NCI-H1048 (cell line): ENCODE measurements at regions not wholly inside any gene's neighbourhood (a gene's known extent, or its start where the extent isn't known, plus 50 kb on each side); places are given as distances from the start of the nearest gene placed in this dataset.
A peak's percentile ranks its signal among the peaks of the same experiment; 100 is the strongest.
"Not testable (repeated sequence)": the region's sequence is repeated elsewhere in the genome, so short reads cannot be mapped to it uniquely, and the experiment has no call there.

Experiments
- DNase-seq: peaks from one replicate; lab custom pipeline; 2025; lab: John Stamatoyannopoulos, UW

GRCh38 chrX:139199933-139200332 lies 330.6 kb upstream of the F9 start:
- DNase-seq: no peak

- no peak for DNase-seq
These were observed 331.6 kb upstream of the F9 start for GRCh38 chrX:139198936-139199335.

GRCh38 chrX:139196890-139197289 lies 333.6 kb upstream of the F9 start:
- DNase-seq: no peak

GRCh38 chrX:139194571-139195280 lies 335.8 kb upstream of the F9 start:
- DNase-seq: no peak

GRCh38 chrX:139192386-139192961 lies 338.1 kb upstream of the F9 start:
- no peak for DNase-seq

- DNase-seq: no peak
These were observed 338.7 kb upstream of the F9 start for GRCh38 chrX:139191746-139192385.

- DNase-seq: no peak
These were observed 339.3 kb upstream of the F9 start for GRCh38 chrX:139191286-139191685.

GRCh38 chrX:139187738-139188137 lies 342.8 kb upstream of the F9 start:
- DNase-seq: no peak

GRCh38 chrX:139186991-139187390 lies 343.5 kb upstream of the F9 start:
- no peak for DNase-seq

- no peak for DNase-seq
These were observed 350.9 kb upstream of the F9 start for GRCh38 chrX:139179592-139179991.

GRCh38 chrX:139178980-139179379 lies 351.6 kb upstream of the F9 start:
- no peak for DNase-seq

- no peak for DNase-seq
These were observed 357.8 kb upstream of the F9 start for GRCh38 chrX:139172731-139173130.

GRCh38 chrX:139170526-139171173 lies 359.9 kb upstream of the F9 start:
- DNase-seq: no peak

GRCh38 chrX:139167282-139167681 lies 363.3 kb upstream of the F9 start:
- no peak for DNase-seq

- no peak for DNase-seq
These were observed 372.3 kb upstream of the F9 start for GRCh38 chrX:139158256-139158655.

- no peak for DNase-seq
These were observed 374.2 kb upstream of the F9 start for GRCh38 chrX:139156356-139156755.

GRCh38 chrX:139146625-139147024 lies 383.9 kb upstream of the F9 start:
- not testable (repeated sequence) for DNase-seq

- no peak for DNase-seq
These were observed 389.2 kb upstream of the F9 start for GRCh38 chrX:139141370-139141769.

GRCh38 chrX:139134316-139134715 lies 396.2 kb upstream of the F9 start:
- no peak for DNase-seq

GRCh38 chrX:139126493-139126892 lies 404.0 kb upstream of the F9 start:
- peak; percentile 52 for DNase-seq

GRCh38 chrX:139125916-139126315 lies 404.6 kb upstream of the F9 start:
- no peak for DNase-seq

- no peak for DNase-seq
These were observed 408.8 kb upstream of the F9 start for GRCh38 chrX:139121616-139122286.
